ENCODE measurements at regions not wholly inside any gene's neighbourhood (a gene's known extent, or its start where the extent isn't known, plus 50 kb on each side); places are given as distances from the start of the nearest gene placed in this dataset.

- Histone ChIP-seq H2BK15ac (ENCODE audit: low read depth, low read length) (no peak overlapping the region), H3K9me3 (ENCODE audit: control insufficient read depth, insufficient read depth, low read length) (no peaks in the 10 kb centered on the region), H3K4me1 (ENCODE audit: control insufficient read depth, insufficient read depth, low read length) (no peaks in the 10 kb centered on the region), H3K27me3 (ENCODE audit: control insufficient read depth, insufficient read depth, low read length) (peaks cover 5% of the 10 kb centered on the region; the same call in 1 of the 2 replicates), H3K23ac (ENCODE audit: low read depth, low read length) (no peak overlapping the region), H3K9me1 (ENCODE audit: insufficient read depth, low read length) (no peaks in the 10 kb centered on the region), H2BK120ac (ENCODE audit: low read depth, low read length) (no peak overlapping the region), H3K4me3 (ENCODE audit: insufficient read depth, low read depth, low read length) (peak overlapping the region; percentile 24; the same call in 1 of the 2 replicates), H3K4ac (ENCODE audit: low read depth, low read length) (no peak overlapping the region), H3K27ac (ENCODE audit: insufficient read depth, low read length) (no peak overlapping the region), H3K36me3 (ENCODE audit: control insufficient read depth, insufficient read depth, low read length) (no peaks in the 10 kb centered on the region), H2AK5ac (ENCODE audit: low read depth, low read length) (no peak overlapping the region), H2AK9ac (replicated peaks; ENCODE audit: low read depth, low read length, poor library complexity) (no peak overlapping the region), H3K79me1 (ENCODE audit: low read depth in 1 of 2, low read length in 2 of 2) (no peaks in the 10 kb centered on the region), H4K20me1 (ENCODE audit: insufficient read depth, low read length) (no peaks in the 10 kb centered on the region), H2AFZ (replicated peaks; ENCODE audit: low read length, poor library complexity) (peak overlapping the region; percentile 67), H4K8ac (ENCODE audit: low read depth in 2 of 2, low read length in 2 of 2) (no peak overlapping the region), H2BK5ac (ENCODE audit: low read depth, low read length, poor library complexity, severe bottlenecking) (no peak overlapping the region), H2BK20ac (ENCODE audit: low read depth, low read length) (no peak overlapping the region), H3K14ac (replicated peaks; ENCODE audit: low read depth, low read length) (no peak overlapping the region), H4K5ac (ENCODE audit: low read depth, low read length) (no peak overlapping the region), H3K18ac (ENCODE audit: low read depth, low read length) (no peak overlapping the region), H3K9ac (ENCODE audit: low read depth, low read length) (no peak overlapping the region; the same call in 1 of the 2 replicates), H3K4me2 (ENCODE audit: low read depth, low read length) (peak overlapping the region; percentile 85), H4K91ac (ENCODE audit: insufficient read depth, low read depth, low read length) (no peak overlapping the region), H3K56ac (ENCODE audit: extremely low read depth, insufficient read depth, low read length) (no peak overlapping the region)
- dilution Hi-C loops (cut with HindIII; ENCODE audit: low sequenced_read_pairs, unreplicated experiment) (no loop called here), intact Hi-C loops (cut with micrococcal nuclease) (loop anchor here (1.0 kb wide), 4 partner anchors 97 to 909 kb away; no protein-coding TSS in a partner anchor), in situ Hi-C loops (cut with MboI; ENCODE audit: low sequenced_read_pairs) (loop anchor here (5.0 to 10.0 kb wide), 2 partner anchors 133 to 905 kb away; no protein-coding TSS in a partner anchor)
- WGBS, 2 experiments (ENCODE audit: extremely low coverage in 2 of 2, insufficient read length in 1 of 2) = 16% methylated on average over 7 of the region's 20 CpGs; no CpG with 5 or more reads in 1 of the 2 experiments
- ATAC-seq (ENCODE audit: low read depth) (peak; percentile 98), DNase-seq (peak; percentile 84)
- CTCF ChIA-PET = interaction anchor here (0.6 to 2.5 kb wide), 11 partner anchors 12 to 909 kb away, joined by 3 to 12 read pairs (median 3); no protein-coding TSS in a partner anchor
- TF ChIP-seq BHLHE40 (IDR thresholded peaks at IDR 0.05; ENCODE audit: low read depth, low read length) (no peak), SMC3 (IDR thresholded peaks at IDR 0.05; ENCODE audit: low read depth, low read length) (peak; percentile 88), CTCF (conservative IDR thresholded peaks at IDR 0.05; ENCODE audit: low read depth, low read length) (peak; percentile 89), RAD21 (IDR thresholded peaks at IDR 0.05; ENCODE audit: low read length) (peak; percentile 93)
- BruUV-seq (replicated peaks) = no TSS peak
- POLR2A ChIA-PET (ENCODE audit: unreplicated experiment) = no interaction called here
These were observed 104.1 kb downstream of the XCL2 start for GRCh38 chr1:168439456-168440375.
